ENCODE measurements at regions not wholly inside any gene's neighbourhood (a gene's known extent, or its start where the extent isn't known, plus 50 kb on each side); places are given as distances from the start of the nearest gene placed in this dataset.
A peak's percentile ranks its signal among the peaks of the same experiment; 100 is the strongest.

GRCh38 chr3:63030666-63031065 is 155.4 kb upstream of the CADPS start:
- no peaks in the 10 kb centered on the region for H3K4me1 ChIP-seq
- DNase-seq (no peak), ATAC-seq (no peak)
- H3K36me3 ChIP-seq = no peaks in the 10 kb centered on the region
- H3K27me3 ChIP-seq = no peaks in the 10 kb centered on the region
- H3K27ac ChIP-seq = no peak overlapping the region
- no peaks in the 10 kb centered on the region for H3K9me3 ChIP-seq
- no peak for TF ChIP-seq CTCF (IDR thresholded peaks at IDR 0.05)
- intact Hi-C loops (cut with DNase I) = no loop called here
- no peak overlapping the region for H3K4me3 ChIP-seq

GRCh38 chr3:63032881-63033280 is 157.7 kb upstream of the CADPS start:
- intact Hi-C loops (cut with DNase I) = no loop called here
- no peak for TF ChIP-seq CTCF (IDR thresholded peaks at IDR 0.05)
- ATAC-seq = no peak
- DNase-seq = no peak
- no peaks in the 10 kb centered on the region for H3K4me1 ChIP-seq
- no peaks in the 10 kb centered on the region for H3K27me3 ChIP-seq
- no peak overlapping the region for H3K27ac ChIP-seq
- no peak overlapping the region for H3K4me3 ChIP-seq
- H3K36me3 ChIP-seq = no peaks in the 10 kb centered on the region
- no peaks in the 10 kb centered on the region for H3K9me3 ChIP-seq

- no peak for ATAC-seq
- no peaks in the 10 kb centered on the region for H3K4me1 ChIP-seq
- H3K27me3 ChIP-seq = no peaks in the 10 kb centered on the region
- DNase-seq = no peak
- intact Hi-C loops (cut with DNase I) = no loop called here
- H3K36me3 ChIP-seq = no peaks in the 10 kb centered on the region
- H3K27ac ChIP-seq = no peak overlapping the region
- H3K4me3 ChIP-seq = no peak overlapping the region
- no peaks in the 10 kb centered on the region for H3K9me3 ChIP-seq
- no peak for TF ChIP-seq CTCF (IDR thresholded peaks at IDR 0.05)
These were observed 158.9 kb upstream of the CADPS start for GRCh38 chr3:63034101-63034500.

GRCh38 chr3:63037116-63037515 is 161.9 kb upstream of the CADPS start:
- no peaks in the 10 kb centered on the region for H3K27me3 ChIP-seq
- no peaks in the 10 kb centered on the region for H3K36me3 ChIP-seq
- intact Hi-C loops (cut with DNase I) = no loop called here
- no peak overlapping the region for H3K27ac ChIP-seq
- H3K4me1 ChIP-seq = no peaks in the 10 kb centered on the region
- DNase-seq = no peak
- no peak overlapping the region for H3K4me3 ChIP-seq
- TF ChIP-seq CTCF (IDR thresholded peaks at IDR 0.05) = no peak
- no peaks in the 10 kb centered on the region for H3K9me3 ChIP-seq
- no peak for ATAC-seq

GRCh38 chr3:63042833-63043232 is 167.6 kb upstream of the CADPS start:
- Histone ChIP-seq H3K27ac (no peak overlapping the region), H3K36me3 (no peaks in the 10 kb centered on the region), H3K27me3 (no peaks in the 10 kb centered on the region), H3K4me3 (no peak overlapping the region), H3K9me3 (no peaks in the 10 kb centered on the region), H3K4me1 (no peaks in the 10 kb centered on the region)
- no peak for ATAC-seq
- TF ChIP-seq CTCF (IDR thresholded peaks at IDR 0.05) = no peak
- no peak for DNase-seq
- intact Hi-C loops (cut with DNase I) = no loop called here

- peak; percentile 61 for ATAC-seq
- intact Hi-C loops (cut with DNase I) = no loop called here
- no peak for TF ChIP-seq CTCF (IDR thresholded peaks at IDR 0.05)
These were observed 168.4 kb upstream of the CADPS start for GRCh38 chr3:63043631-63044030.

More at GRCh38 chr3:63043631-63044030, 168.4 kb upstream of the CADPS start:
- no peak for DNase-seq
- Histone ChIP-seq H3K36me3 (no peaks in the 10 kb centered on the region), H3K9me3 (no peaks in the 10 kb centered on the region), H3K27ac (no peak overlapping the region), H3K27me3 (no peaks in the 10 kb centered on the region), H3K4me3 (no peak overlapping the region), H3K4me1 (no peaks in the 10 kb centered on the region)
